GM21723 (cell line): ENCODE measurements at regions not wholly inside any gene's neighbourhood (a gene's known extent, or its start where the extent isn't known, plus 50 kb on each side); places are given as distances from the start of the nearest gene placed in this dataset.

Experiments used
- ATAC-seq: cut with Tn5 transposase; IDR thresholded peaks from one replicate; pipeline ENCODE4 v1.9.1; 2021; ENCODE audit warnings: mild to moderate bottlenecking, moderate library complexity; ENCODE audit not compliant: unreplicated experiment

- no peak for ATAC-seq
Measured at GRCh38 chr11:134712228-134713145, 300.4 kb upstream of the B3GAT1 start.

- ATAC-seq, result no peak
Measured at GRCh38 chr11:134711588-134711987, 299.5 kb upstream of the B3GAT1 start.

- ATAC-seq, result no peak
Measured at GRCh38 chr11:134710861-134711407, 298.9 kb upstream of the B3GAT1 start.

- ATAC-seq, result no peak
Measured at GRCh38 chr11:134705858-134706257, 293.8 kb upstream of the B3GAT1 start.

- ATAC-seq, result no peak
Measured at GRCh38 chr11:134702827-134703226, 290.8 kb upstream of the B3GAT1 start.

GRCh38 chr11:134701564-134702165 is 289.6 kb upstream of the B3GAT1 start:
- ATAC-seq, result no peak

- ATAC-seq, result no peak
Measured at GRCh38 chr11:134700101-134700640, 288.1 kb upstream of the B3GAT1 start.

GRCh38 chr11:134696455-134696854 is 284.4 kb upstream of the B3GAT1 start:
- no peak for ATAC-seq

GRCh38 chr11:134691985-134692384 is 279.9 kb upstream of the B3GAT1 start:
- ATAC-seq, result no peak

- ATAC-seq, result no peak
Measured at GRCh38 chr11:134691295-134691873, 279.3 kb upstream of the B3GAT1 start.

- no peak for ATAC-seq
Measured at GRCh38 chr11:134689886-134690285, 277.8 kb upstream of the B3GAT1 start.

- ATAC-seq, result no peak
Measured at GRCh38 chr11:134687548-134687947, 275.5 kb upstream of the B3GAT1 start.

GRCh38 chr11:134686460-134687061 is 274.5 kb upstream of the B3GAT1 start:
- no peak for ATAC-seq

GRCh38 chr11:134685793-134686380 is 273.8 kb upstream of the B3GAT1 start:
- no peak for ATAC-seq

GRCh38 chr11:134684576-134684975 is 272.5 kb upstream of the B3GAT1 start:
- ATAC-seq, result no peak

GRCh38 chr11:134683860-134684259 is 271.8 kb upstream of the B3GAT1 start:
- no peak for ATAC-seq

- no peak for ATAC-seq
Measured at GRCh38 chr11:134682577-134682976, 270.5 kb upstream of the B3GAT1 start.

GRCh38 chr11:134679592-134679991 is 267.6 kb upstream of the B3GAT1 start:
- no peak for ATAC-seq

GRCh38 chr11:134678744-134679143 is 266.7 kb upstream of the B3GAT1 start:
- ATAC-seq, result no peak

GRCh38 chr11:134677891-134678551 is 266.0 kb upstream of the B3GAT1 start:
- no peak for ATAC-seq
